Suprapubic skin (tissue), 4 donors: ENCODE measurements at regions not wholly inside any gene's neighbourhood (a gene's known extent, or its start where the extent isn't known, plus 50 kb on each side); places are given as distances from the start of the nearest gene placed in this dataset.

Experiments
- DNase-seq, 2 donors: peaks; one replicate each; pipeline ENCODE4 v3.0.0-alpha.2; 2019; ENCODE audit warnings: low spot score in 2 of 2
- H3K27ac ChIP-seq: fragments of 200-600 bp; sonication (generic); one replicate; pipeline ENCODE4 v1.5.1; 2019
- H3K27me3 ChIP-seq: fragments of 200-600 bp; sonication (generic); one replicate; pipeline ENCODE4 v1.5.1; 2019
- H3K36me3 ChIP-seq: fragments of 200-600 bp; sonication (generic); one replicate; pipeline ENCODE4 v1.5.1; 2019
- H3K4me1 ChIP-seq: fragments of 200-600 bp; sonication (generic); one replicate; pipeline ENCODE4 v1.5.1; 2019
- H3K4me3 ChIP-seq: fragments of 200-600 bp; sonication (generic); one replicate; pipeline ENCODE4 v1.5.1; 2019; ENCODE audit warnings: mild to moderate bottlenecking
- H3K9me3 ChIP-seq: fragments of 200-600 bp; sonication (generic); one replicate; pipeline ENCODE4 v1.5.1; 2019
- EP300 ChIP-seq: sonication (generic); formaldehyde crosslinking; IDR thresholded peaks from one replicate; pipeline ENCODE4 v1.6.1; 2017; ENCODE audit warnings: antibody characterized with exemption
- POLR2A ChIP-seq, 2 donors: fragments of 450-650 bp; IDR thresholded peaks; one replicate each; pipeline ENCODE4 v1.6.1; 2017; ENCODE audit warnings: antibody characterized with exemption in 2 of 2, mild to moderate bottlenecking in 2 of 2, moderate library complexity in 2 of 2
- POLR2AphosphoS5 ChIP-seq, 3 donors: sonication (generic); formaldehyde crosslinking; IDR thresholded peaks; one replicate each; pipeline ENCODE4 v1.6.1; 2017; ENCODE audit warnings: antibody characterized with exemption in 3 of 3
- WGBS: methylation state at CpG from one replicate; pipeline ENCODE4 v1.1.5; 2018; 5-methylcytosine and 5-hydroxymethylcytosine counted together
- TF ChIP-seq, protein P1 (sequence below), 2 donors: fragments of 200-600 bp in 1 of 2; fragments of 450-650 bp in 1 of 2; sonication (generic) in 1 of 2; IDR thresholded peaks; one replicate each; pipeline ENCODE4 v1.5.1; 2016 to 2019; ENCODE audit warnings: antibody characterized with exemption in 2 of 2, mild to moderate bottlenecking in 1 of 2, moderate library complexity in 1 of 2

DNA sequence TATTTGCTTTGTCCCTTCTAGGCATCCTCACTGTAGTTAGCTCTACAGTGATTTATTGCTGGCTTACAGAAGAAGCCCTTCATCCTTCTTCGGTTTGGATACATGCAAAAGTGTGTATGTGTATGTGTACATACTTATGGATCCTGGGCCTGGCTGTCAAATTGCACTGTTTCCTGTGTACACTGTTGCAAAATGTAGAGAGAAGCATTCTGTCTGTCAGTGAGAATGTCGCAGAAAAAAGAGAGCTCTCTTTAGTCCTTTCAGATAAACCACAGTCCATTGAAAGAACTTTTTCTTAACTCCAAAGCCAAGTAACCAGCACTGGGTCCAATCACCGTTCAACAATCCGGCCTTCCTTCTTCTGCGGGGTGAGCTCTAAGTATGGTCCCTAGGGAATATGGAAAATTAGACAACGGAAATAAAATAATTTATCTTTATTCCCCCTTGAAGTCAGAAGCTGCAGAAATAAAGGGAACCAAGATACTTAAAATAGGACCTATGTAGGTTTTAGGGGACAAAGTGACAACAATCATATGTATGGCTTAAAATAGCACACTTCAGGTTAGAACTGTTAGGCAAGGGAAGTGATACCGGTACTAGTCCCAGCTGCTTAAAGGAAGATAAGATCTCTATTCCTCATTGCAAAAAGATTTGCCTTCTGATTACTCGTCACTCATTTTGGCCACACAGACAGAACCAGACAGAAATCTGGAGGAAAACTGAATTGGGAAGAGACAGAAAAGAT is 107.0 kb downstream of the CD83 start:
- 74% methylated on average over 8 of the region's 8 CpGs for WGBS

DNA sequence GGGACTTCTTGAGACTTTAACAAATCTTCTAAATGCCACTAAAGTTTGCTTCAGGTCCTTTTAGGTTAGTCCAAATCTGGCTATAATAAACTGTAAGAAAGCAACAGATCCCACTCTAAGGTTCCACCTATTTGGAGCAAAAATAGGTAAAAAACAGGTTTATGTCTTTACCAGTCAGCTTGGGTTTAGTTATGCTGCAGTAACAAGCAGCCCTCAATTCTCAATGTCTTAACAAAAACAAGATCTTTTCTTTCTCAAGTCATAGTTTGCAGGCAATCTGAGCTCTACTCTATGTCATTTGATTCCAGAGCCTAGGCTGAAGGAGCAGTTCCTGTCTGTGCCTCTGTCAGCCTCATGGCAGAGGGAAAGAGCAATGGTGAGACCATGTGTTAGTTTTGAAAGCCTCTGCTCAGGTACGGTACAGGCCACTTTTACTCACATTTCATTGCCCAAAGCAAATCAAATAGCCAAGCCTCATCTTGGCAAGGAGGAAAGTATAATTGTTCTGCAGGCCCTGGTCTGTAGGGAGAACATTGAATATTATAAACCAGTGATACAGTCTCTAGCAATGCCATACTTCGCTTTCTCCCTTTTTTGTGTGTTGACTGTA is 108.6 kb downstream of the CD83 start:
- H3K27me3 ChIP-seq = no peaks in the 10 kb centered on the region
- no peaks in the 10 kb centered on the region for H3K9me3 ChIP-seq
- no peaks in the 10 kb centered on the region for H3K4me1 ChIP-seq
- no peak overlapping the region for H3K4me3 ChIP-seq
- TF ChIP-seq, protein P1, sequence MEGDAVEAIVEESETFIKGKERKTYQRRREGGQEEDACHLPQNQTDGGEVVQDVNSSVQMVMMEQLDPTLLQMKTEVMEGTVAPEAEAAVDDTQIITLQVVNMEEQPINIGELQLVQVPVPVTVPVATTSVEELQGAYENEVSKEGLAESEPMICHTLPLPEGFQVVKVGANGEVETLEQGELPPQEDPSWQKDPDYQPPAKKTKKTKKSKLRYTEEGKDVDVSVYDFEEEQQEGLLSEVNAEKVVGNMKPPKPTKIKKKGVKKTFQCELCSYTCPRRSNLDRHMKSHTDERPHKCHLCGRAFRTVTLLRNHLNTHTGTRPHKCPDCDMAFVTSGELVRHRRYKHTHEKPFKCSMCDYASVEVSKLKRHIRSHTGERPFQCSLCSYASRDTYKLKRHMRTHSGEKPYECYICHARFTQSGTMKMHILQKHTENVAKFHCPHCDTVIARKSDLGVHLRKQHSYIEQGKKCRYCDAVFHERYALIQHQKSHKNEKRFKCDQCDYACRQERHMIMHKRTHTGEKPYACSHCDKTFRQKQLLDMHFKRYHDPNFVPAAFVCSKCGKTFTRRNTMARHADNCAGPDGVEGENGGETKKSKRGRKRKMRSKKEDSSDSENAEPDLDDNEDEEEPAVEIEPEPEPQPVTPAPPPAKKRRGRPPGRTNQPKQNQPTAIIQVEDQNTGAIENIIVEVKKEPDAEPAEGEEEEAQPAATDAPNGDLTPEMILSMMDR (IDR thresholded peaks at IDR 0.05) = no peak
- no peak for TF ChIP-seq POLR2AphosphoS5 (IDR thresholded peaks at IDR 0.05)
- TF ChIP-seq POLR2A (IDR thresholded peaks at IDR 0.05) = no peak
- TF ChIP-seq EP300 = no peak
- H3K27ac ChIP-seq = no peak overlapping the region
- no peaks in the 10 kb centered on the region for H3K36me3 ChIP-seq
- no peak for DNase-seq
- WGBS = 97% methylated on average over 2 of the region's 2 CpGs

More for the DNA sequence above, 107.0 kb downstream of the CD83 start:
- no peak for TF ChIP-seq POLR2AphosphoS5 (IDR thresholded peaks at IDR 0.05)
- no peak for TF ChIP-seq POLR2A (IDR thresholded peaks at IDR 0.05)
- no peak for TF ChIP-seq EP300
- TF ChIP-seq, protein P1 (IDR thresholded peaks at IDR 0.05) = no peak
- Histone ChIP-seq H3K36me3 (no peaks in the 10 kb centered on the region), H3K27ac (no peak overlapping the region), H3K4me1 (no peaks in the 10 kb centered on the region), H3K27me3 (no peaks in the 10 kb centered on the region), H3K4me3 (no peak overlapping the region), H3K9me3 (no peaks in the 10 kb centered on the region)
- no peak for DNase-seq

- Histone ChIP-seq H3K4me1 (no peaks in the 10 kb centered on the region), H3K27ac (no peak overlapping the region), H3K27me3 (no peaks in the 10 kb centered on the region), H3K9me3 (no peaks in the 10 kb centered on the region), H3K36me3 (no peaks in the 10 kb centered on the region), H3K4me3 (no peak overlapping the region)
- 60% methylated on average over 7 of the region's 7 CpGs for WGBS
- DNase-seq = no peak
- no peak for TF ChIP-seq POLR2A (IDR thresholded peaks at IDR 0.05)
- TF ChIP-seq EP300 = no peak
- TF ChIP-seq, protein P1 (IDR thresholded peaks at IDR 0.05) = no peak
- TF ChIP-seq POLR2AphosphoS5 (IDR thresholded peaks at IDR 0.05) = no peak
Measured at GRCh38 chr6:14228571-14228970, 111.0 kb downstream of the CD83 start.

DNA sequence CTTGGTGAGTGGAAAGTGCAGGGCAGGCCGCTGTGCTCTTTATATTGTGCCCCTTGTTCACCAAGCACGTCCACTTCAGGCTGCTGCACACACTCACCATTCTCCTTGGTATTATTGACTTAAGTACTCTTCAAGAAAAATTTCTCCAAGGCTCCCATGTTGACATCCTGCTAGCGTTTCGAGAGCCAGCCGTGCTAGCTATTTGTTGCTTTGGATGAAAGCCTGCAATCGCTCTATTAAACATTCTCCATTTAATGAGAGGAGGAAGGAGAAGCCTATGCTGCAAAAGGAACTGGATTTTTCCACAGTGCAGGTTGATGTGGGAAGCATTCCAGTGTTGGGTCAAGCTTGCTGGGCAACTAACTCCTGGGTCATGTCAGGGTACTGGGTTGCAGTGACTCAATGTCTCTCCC is 113.5 kb downstream of the CD83 start:
- H3K36me3 ChIP-seq = no peaks in the 10 kb centered on the region
- no peak overlapping the region for H3K27ac ChIP-seq
- no peaks in the 10 kb centered on the region for H3K4me1 ChIP-seq
- DNase-seq = no peak
- H3K4me3 ChIP-seq = no peak overlapping the region
- 73% methylated on average over 6 of the region's 6 CpGs for WGBS
- TF ChIP-seq, protein P1 (IDR thresholded peaks at IDR 0.05) = no peak
- TF ChIP-seq POLR2A (IDR thresholded peaks at IDR 0.05) = no peak
- no peak for TF ChIP-seq EP300
- H3K27me3 ChIP-seq = no peaks in the 10 kb centered on the region
- no peaks in the 10 kb centered on the region for H3K9me3 ChIP-seq

GRCh38 chr6:14231501-14232280 is 114.1 kb downstream of the CD83 start:
- TF ChIP-seq, protein P1 (IDR thresholded peaks at IDR 0.05) = no peak
- no peak for TF ChIP-seq POLR2AphosphoS5 (IDR thresholded peaks at IDR 0.05)
- TF ChIP-seq EP300 = no peak
- TF ChIP-seq POLR2A (IDR thresholded peaks at IDR 0.05) = no peak
- Histone ChIP-seq H3K27ac (no peak overlapping the region), H3K36me3 (no peaks in the 10 kb centered on the region), H3K27me3 (no peaks in the 10 kb centered on the region), H3K9me3 (no peaks in the 10 kb centered on the region), H3K4me3 (no peak overlapping the region), H3K4me1 (no peaks in the 10 kb centered on the region)
- no peak for DNase-seq
- 80% methylated on average over 7 of the region's 7 CpGs for WGBS
